Fibroblast of upper back skin (primary cell): ENCODE measurements at regions not wholly inside any gene's neighbourhood (a gene's known extent, or its start where the extent isn't known, plus 50 kb on each side); places are given as distances from the start of the nearest gene placed in this dataset.
"Not testable (repeated sequence)": the region's sequence is repeated elsewhere in the genome, so short reads cannot be mapped to it uniquely, and the experiment has no call there.

Source experiments
- DNase-seq: peaks from one replicate; pipeline ENCODE4 v3.0.0-alpha.2; 2013

- DNase-seq, result peak; percentile 26
These were observed 731.6 kb downstream of the DNAH5 start for GRCh38 chr5:13212886-13213285.

GRCh38 chr5:13211064-13211463 lies 733.4 kb downstream of the DNAH5 start:
- DNase-seq, result no peak

GRCh38 chr5:13207112-13207511 lies 737.4 kb downstream of the DNAH5 start:
- DNase-seq, result no peak

GRCh38 chr5:13201022-13201421 lies 743.5 kb downstream of the DNAH5 start:
- DNase-seq, result no peak

GRCh38 chr5:13198226-13198625 lies 746.3 kb downstream of the DNAH5 start:
- not testable (repeated sequence) for DNase-seq

- DNase-seq, result peak; percentile 4
These were observed 755.0 kb downstream of the DNAH5 start for GRCh38 chr5:13189532-13189931.

GRCh38 chr5:13188371-13188770 lies 756.1 kb downstream of the DNAH5 start:
- peak; percentile 56 for DNase-seq

- DNase-seq, result no peak
These were observed 757.3 kb downstream of the DNAH5 start for GRCh38 chr5:13187186-13187585.

- no peak for DNase-seq
These were observed 758.3 kb downstream of the DNAH5 start for GRCh38 chr5:13186177-13186576.

GRCh38 chr5:13179407-13180087 lies 764.9 kb downstream of the DNAH5 start:
- DNase-seq, result no peak

GRCh38 chr5:13143630-13144029 lies 800.9 kb downstream of the DNAH5 start:
- no peak for DNase-seq

GRCh38 chr5:13143214-13143613 lies 801.3 kb downstream of the DNAH5 start:
- DNase-seq, result no peak

- DNase-seq, result no peak
These were observed 810.5 kb downstream of the DNAH5 start for GRCh38 chr5:13133951-13134350.

- no peak for DNase-seq
These were observed 829.0 kb downstream of the DNAH5 start for GRCh38 chr5:13115476-13115875.

- DNase-seq, result peak; percentile 31
These were observed 836.2 kb downstream of the DNAH5 start for GRCh38 chr5:13108265-13108664.

- DNase-seq, result no peak
These were observed 837.0 kb downstream of the DNAH5 start for GRCh38 chr5:13107537-13107936.

- no peak for DNase-seq
These were observed 863.4 kb downstream of the DNAH5 start for GRCh38 chr5:13081116-13081515.

GRCh38 chr5:13072936-13073335 lies 871.6 kb downstream of the DNAH5 start:
- not testable (repeated sequence) for DNase-seq

- DNase-seq, result no peak
These were observed 881.4 kb downstream of the DNAH5 start for GRCh38 chr5:13063088-13063487.

- no peak for DNase-seq
These were observed 898.5 kb downstream of the DNAH5 start for GRCh38 chr5:13045897-13046551.

- no peak for DNase-seq
These were observed 910.4 kb downstream of the DNAH5 start for GRCh38 chr5:13034061-13034460.

GRCh38 chr5:13029211-13029610 lies 915.3 kb downstream of the DNAH5 start:
- DNase-seq, result no peak

- no peak for DNase-seq
These were observed 916.6 kb downstream of the DNAH5 start for GRCh38 chr5:13027874-13028273.

- no peak for DNase-seq
These were observed 924.8 kb downstream of the DNAH5 start for GRCh38 chr5:13019729-13020128.

- no peak for DNase-seq
These were observed 941.0 kb downstream of the DNAH5 start for GRCh38 chr5:13003457-13003856.
